ENCODE measurements at regions not wholly inside any gene's neighbourhood (a gene's known extent, or its start where the extent isn't known, plus 50 kb on each side); places are given as distances from the start of the nearest gene placed in this dataset.

GRCh38 chr5:117302473-117302872 lies 727.9 kb upstream of the SEMA6A start:
- TF ChIP-seq POLR2A (IDR thresholded peaks at IDR 0.05) (no peak), CTCF (IDR thresholded peaks at IDR 0.05) (no peak)

Data from thyroid gland (tissue), 4 donors.